ENCODE measurements at regions not wholly inside any gene's neighbourhood (a gene's known extent, or its start where the extent isn't known, plus 50 kb on each side); places are given as distances from the start of the nearest gene placed in this dataset.
"Not testable (repeated sequence)": the region's sequence is repeated elsewhere in the genome, so short reads cannot be mapped to it uniquely, and the experiment has no call there.

DNA sequence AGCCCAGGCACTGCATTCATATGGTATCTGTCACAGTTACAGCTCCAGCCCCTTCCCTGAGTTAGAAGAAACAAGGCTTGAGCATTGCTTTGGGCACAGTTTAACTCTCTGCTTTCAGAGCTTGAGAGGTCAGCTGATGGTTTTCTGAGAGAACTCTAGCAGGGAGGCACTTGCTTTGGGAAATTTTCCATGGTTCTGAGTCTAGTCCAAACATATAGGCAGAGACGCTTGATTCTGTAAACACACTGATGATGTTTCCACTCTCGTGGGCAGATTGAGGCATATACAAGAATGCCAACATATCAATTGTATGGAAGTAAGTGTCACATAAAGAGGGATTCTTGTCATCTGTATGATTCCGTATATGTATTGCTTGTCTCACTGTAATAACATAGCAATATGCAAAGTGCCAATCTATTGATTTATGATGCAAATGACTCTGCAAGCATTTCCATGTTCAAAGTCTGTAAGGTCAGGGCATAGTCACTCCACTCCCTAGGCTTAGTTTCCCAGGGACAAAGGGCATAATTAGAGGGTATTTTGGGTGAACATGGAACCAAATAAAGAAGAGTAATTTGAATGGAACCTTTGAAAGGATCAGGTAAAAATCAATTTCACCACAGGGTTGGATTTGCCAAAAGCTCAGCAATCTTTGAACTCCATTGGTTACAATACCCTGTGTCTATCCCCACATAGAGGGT lies 239.0 kb downstream of the INHBA start:
- DNase-seq, result no peak

DNA sequence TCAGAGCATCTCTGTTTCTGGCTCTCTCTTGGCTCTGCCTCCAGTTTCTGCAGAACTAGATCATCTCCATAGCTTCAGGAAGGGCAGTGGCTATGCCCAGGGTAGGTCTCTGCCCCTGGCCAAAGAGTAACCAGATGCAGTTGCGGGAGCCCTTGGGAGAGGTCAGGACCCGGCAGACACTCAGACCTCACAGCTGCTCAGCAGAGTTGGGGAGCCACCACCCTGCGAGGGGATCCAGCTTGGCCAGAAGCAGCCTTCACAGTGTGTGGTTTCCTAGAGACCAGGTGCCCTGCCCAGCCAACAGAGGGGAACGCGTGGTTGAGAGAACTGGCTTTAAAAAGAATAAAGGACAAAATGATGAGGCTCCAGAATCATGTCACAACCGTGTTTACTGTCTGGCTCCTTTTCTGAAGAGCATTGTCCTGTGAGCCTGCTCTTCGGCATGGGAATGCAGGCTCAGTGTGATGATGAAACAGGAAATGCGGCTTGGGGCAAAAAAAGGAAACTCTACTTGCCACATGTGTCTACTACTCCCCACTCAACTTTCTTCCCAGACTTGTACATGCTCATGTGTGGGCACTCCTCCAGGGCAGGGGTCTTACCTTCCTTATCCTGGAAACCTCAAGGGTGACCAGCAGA lies 243.1 kb downstream of the INHBA start:
- DNase-seq, result no peak

DNA sequence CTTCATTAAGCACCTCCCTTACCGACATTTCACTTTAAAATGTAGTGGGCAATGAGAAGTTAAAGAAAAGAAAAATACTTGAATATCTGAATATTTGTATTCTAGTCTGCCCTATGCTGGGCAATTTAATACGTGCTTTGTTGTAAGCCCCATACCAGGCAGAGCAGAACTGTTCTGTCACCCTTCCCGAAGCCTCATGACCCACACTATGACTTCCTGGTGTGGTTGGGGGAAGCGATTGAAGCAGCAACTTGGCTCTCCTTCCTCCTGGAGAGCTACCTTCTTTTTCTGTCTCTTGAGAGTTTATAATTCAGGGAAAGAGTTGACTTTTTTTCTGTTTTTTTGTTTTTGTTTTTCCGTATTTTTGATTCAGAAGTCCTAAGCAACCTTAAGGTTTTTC lies 243.7 kb downstream of the INHBA start:
- DNase-seq, result no peak

DNA sequence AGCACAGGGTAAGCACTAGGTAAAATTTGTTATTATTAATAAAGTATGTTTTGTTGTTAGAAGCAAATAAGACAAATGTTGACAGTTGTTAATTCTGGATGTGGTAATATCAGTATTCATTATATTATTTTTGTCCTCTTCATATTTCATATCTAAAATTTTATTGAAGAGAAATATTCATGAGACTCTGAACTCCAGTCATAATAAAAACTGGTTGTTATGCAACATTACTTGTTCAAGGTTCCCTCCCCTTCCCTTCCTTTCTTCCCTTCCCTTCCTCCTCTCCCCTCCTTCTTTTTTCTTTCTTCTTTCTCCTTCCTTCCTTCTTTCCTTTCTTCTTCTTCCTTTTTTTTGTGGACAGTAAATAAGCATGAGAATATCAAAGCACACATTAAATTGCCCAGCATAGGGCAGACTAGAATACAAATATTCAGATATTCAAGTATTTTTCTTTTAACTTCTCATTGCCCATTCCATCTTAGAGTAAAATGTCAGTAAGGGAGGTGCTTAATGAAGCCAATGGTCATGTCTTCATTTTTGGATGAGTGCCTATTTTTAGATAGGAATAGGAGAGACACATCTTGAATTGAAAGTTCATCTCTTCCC lies 245.0 kb downstream of the INHBA start:
- DNase-seq, result no peak

DNA sequence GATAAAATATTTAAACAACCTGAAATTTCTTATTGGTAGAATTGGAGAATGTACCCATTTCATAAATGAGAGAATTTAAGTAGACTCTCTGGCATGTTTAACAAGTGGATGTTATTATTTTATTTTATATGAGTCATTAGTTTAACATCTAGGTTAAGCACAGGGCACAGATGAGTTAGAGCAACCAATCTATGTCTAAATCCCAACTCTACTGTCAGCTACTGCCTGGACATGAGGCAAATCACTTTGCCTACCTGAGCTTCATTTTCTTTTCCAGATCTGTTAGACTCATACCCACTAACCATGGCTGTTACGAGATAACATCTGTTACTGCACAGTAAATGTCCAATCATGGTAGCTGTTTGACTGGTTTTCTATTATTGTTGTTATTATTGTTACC lies 251.1 kb downstream of the INHBA start:
- DNase-seq, result peak; percentile 71

GRCh38 chr7:41449694-41450093 lies 253.2 kb downstream of the INHBA start:
- no peak for DNase-seq

DNA sequence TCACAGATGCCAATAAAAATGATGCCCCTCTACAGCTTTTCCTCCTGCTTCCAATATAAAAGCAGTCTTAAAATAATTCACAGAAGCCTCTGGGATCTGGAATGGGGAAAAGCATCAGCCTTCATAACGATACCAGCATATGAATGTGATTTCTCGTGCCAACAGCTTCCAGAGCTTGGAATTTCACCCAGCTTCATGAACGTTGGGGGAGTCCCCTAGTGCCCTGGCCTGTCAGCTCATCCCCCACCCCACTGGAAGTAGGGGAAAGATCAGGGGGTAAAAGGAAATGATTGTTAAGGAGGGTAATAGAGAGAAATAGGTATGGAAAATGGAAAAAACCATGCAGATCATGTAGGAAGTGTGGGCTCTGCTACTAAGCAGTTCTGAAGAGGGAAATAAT lies 253.6 kb downstream of the INHBA start:
- DNase-seq, result no peak

GRCh38 chr7:41448104-41448503 lies 254.8 kb downstream of the INHBA start:
- no peak for DNase-seq

DNA sequence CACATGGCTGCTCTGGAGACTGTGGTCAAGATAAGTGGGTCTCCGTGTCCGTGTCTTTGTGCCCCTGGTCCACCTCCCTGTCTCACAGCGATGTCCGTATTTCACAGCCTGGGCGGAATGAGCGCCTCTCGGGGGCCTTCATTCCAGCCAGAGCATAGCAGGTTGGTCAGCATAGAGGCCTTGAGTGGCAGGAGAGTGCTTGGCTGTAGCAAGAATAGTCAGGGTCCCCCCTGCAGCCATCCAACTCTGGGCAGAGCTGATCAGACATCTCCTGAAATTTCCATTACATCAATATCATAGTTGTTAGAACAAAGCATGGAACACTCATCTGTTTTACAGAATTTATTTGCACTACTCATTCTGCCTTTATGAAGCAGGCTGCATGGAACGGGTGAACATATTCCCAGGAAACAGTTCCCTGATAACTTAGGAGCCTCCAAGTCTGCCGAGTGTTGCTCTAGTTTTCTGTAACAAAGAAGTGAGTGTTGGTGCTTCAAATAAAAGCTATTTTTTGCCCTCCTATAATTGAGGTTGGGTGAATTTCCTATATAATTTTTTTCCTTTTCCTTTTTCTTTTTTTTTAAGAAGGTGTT lies 255.3 kb downstream of the INHBA start:
- DNase-seq, result no peak

GRCh38 chr7:41446606-41447449 lies 256.1 kb downstream of the INHBA start:
- DNase-seq, result no peak

DNA sequence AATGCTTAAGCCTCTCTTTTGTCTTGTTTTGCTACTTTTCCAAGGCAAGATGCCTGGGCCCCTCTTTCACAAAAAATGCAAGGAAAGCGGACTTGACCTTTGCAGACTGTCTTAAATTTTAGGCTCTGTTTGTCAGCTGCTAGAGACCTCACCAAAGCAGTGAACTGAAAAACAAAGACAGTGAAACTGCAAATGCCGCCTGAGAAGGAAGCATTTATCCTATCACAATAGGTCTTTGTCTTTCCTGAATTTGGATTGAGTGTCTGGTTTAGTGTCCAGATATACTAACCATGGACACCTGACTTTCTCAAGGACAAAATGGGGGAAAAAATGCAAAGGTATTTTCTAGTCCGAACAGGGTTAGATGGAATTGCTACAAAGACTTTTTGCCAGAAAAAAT lies 256.9 kb downstream of the INHBA start:
- DNase-seq, result no peak

GRCh38 chr7:41445432-41445831 lies 257.5 kb downstream of the INHBA start:
- no peak for DNase-seq

- DNase-seq, result no peak
These were observed 263.4 kb downstream of the INHBA start for GRCh38 chr7:41439515-41439879.

DNA sequence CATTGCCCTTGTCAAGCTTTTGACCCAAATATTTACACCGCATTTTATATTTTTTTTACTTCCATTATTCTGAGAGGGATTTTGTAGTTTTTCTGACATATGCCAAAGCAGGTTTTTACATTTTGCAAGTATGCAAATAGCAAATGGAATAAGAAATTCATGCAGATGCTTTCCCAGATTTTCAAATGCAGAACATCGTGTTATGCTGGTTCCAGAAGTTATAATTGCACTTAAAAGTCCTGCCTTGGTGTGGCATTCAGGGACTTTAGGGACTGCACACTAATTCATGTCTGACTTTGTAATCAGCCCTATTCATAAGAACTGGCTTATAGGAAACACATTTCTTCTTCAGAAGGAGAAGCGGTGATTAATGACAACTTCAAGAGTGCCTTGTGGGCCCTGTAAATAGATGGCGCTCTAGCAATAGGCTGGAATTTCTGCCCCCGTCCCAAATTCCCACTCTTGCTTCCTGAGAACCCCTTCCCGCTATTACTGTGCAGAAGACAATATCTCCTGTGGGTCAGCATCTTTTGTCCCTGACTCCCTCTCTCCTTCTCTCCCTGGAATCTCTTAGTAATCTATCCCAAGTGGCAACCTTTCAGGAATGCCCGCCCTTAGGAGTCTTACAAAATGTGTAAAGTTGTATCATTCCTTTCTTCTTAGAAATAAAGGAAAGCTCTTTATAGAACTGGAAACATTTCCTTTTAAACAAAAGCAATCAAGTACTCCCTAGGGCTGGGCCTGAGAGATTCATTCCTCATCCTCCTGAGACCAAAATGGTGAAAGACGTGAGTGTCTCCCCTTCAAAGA lies 264.0 kb downstream of the INHBA start:
- no peak for DNase-seq

GRCh38 chr7:41437257-41438196 lies 265.4 kb downstream of the INHBA start:
- DNase-seq, result no peak

GRCh38 chr7:41436139-41436538 lies 266.8 kb downstream of the INHBA start:
- no peak for DNase-seq

GRCh38 chr7:41435020-41435419 lies 267.9 kb downstream of the INHBA start:
- DNase-seq, result not testable (repeated sequence)

- DNase-seq, result no peak
These were observed 271.2 kb downstream of the INHBA start for GRCh38 chr7:41431671-41432070.

DNA sequence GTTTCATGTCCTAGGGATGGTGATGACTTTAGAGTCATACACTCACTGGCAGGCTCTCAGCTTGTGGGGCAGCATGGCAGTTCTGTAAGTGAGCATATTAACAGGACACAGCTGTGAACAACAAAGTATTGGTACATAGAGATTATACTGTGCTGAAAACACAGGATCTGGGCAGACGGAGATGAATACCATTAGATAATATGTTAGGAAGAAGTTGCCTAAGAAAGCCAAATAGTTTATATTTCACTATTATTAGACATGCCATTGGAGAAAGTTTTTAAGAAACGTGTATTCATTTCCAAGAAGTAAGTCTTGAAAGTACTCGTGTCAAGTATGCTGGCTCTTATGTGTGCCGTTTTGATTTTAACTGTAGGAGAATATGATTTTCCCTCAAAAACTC lies 274.5 kb downstream of the INHBA start:
- peak; percentile 26 for DNase-seq

- DNase-seq, result peak; percentile 87
These were observed 277.0 kb downstream of the INHBA start for GRCh38 chr7:41425926-41426325.

- no peak for DNase-seq
These were observed 281.8 kb downstream of the INHBA start for GRCh38 chr7:41421056-41421455.

All from HCEC 1CT (cell line).